GM19468 (cell line): ENCODE measurements at regions not wholly inside any gene's neighbourhood (a gene's known extent, or its start where the extent isn't known, plus 50 kb on each side); places are given as distances from the start of the nearest gene placed in this dataset.

Source experiments
- ATAC-seq: cut with Tn5 transposase; IDR thresholded peaks from one replicate; pipeline ENCODE4 v1.9.1; 2021; ENCODE audit warnings: mild to moderate bottlenecking, moderate library complexity, moderate number of reproducible peaks; ENCODE audit not compliant: unreplicated experiment; ENCODE audit errors: extremely low read depth

DNA sequence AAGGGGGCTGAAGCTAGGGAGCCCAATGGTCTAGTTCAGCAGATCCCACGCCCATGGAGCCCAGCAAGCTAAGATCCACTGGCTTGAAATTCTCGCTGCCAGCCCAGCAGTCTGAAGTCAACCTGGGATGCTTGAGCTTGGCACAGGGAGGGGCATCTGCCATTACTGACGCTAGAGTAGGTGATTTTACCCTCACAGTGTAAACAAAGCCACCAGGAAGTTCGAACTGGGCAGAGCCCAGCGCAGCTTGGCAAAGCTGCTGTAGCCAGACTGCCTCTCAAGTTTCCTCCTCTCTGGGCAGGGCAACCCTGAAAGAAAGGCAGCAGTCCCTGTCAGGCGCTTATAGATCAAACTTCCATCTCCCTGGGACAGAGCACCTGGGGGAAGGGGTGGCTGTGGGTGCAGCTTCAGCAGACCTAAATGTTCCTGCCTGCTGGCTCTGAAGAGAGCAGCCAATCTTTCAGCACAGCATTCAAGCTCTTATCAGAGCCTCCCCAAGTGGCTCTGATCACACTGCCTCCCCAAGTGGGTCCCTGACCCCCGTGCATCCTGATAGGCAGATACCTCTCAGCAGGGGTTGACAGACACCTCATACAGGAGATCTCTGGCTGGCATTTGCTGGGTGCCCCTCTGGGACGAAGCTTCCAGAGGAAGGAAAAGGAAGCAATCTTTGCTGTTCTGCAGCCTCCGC, 167.8 kb downstream of the CCDC71L start:
- ATAC-seq = no peak

DNA sequence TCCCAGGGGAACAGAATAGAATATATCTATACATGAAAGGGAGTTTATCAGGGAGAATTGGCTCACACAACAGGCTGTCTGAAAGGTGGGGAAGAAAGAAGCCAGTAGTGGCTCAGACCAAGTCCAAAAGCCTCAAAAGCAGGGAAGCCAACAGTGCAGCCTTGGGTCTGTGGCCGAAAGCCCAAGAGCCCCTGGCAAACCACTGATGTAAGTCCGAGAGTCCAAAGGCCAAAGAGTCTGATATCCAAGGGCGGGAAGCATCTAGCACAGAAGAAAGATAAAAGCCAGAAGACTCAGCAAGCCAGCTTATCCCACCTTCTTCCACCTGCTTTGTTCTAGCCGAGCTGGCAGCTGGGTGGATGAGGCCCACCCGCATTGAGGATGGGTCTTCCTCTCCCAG, 172.5 kb downstream of the CCDC71L start:
- no peak for ATAC-seq

GRCh38 chr7:106487892-106488291, 173.1 kb downstream of the CCDC71L start:
- ATAC-seq = no peak

GRCh38 chr7:106486331-106486730, 174.6 kb downstream of the CCDC71L start:
- no peak for ATAC-seq

DNA sequence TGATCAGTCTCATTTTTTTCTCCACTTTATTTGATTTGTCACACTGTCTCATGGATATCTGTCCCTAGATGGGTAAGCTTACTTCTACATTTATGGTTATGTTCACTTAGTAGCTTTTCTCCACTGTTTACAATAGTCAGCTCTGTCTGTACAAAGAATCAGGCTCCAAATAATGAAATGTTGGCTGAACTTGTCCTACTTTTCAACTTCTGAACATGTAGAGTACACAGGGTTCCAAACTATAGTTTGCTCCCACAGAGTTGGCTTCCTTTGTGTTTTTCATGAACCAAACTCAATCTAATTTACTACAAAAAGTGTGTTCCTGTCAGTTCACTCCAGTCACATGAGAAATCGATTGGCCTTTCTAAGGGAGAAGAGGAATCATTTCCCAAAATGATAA, 175.0 kb downstream of the CCDC71L start:
- no peak for ATAC-seq

DNA sequence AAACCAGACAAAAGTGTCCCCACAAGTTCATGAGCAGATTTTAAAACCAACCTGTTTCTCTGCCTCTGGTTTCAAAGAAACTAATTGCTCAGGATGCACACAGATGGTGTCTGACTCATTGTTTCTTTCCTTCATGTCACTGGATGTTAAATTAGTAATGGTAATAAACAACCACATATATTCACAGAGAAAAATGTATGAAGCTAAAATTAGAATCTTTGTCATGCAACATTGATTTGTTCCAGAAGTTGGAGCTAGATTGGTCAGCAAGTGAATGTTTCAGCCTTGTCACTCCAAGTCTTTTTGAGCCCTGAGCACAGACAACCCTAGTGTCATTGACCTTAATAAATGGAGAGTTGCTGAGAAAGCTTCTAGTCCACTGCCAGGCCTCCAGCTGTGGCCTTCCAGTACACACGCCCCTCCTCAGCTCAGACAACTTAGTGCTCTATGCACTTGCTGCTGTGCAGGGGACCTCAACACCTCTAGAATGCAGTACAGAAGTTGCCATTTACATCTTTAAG, 175.9 kb downstream of the CCDC71L start:
- no peak for ATAC-seq

DNA sequence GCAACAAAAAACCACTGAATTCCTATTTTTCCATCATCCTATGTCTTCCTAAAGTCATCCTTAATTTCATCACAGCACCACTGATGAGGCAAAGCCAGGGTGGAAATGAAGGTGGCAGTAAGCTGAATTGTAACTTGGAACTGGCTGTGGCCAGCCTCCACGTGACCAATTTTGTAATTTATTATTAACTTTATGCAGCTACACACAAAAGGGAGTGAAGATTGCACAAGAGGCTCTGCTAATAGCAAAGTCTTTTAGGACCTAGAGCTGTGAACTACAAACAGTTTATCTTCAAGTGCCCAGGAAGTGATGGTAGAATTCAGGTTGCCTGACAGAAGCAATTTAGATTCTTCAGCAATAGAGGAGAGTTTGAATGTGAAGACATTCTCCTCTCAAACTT, 176.4 kb downstream of the CCDC71L start:
- no peak for ATAC-seq

- ATAC-seq = no peak
Measured at GRCh38 chr7:106482091-106482490, 178.9 kb downstream of the CCDC71L start.

DNA sequence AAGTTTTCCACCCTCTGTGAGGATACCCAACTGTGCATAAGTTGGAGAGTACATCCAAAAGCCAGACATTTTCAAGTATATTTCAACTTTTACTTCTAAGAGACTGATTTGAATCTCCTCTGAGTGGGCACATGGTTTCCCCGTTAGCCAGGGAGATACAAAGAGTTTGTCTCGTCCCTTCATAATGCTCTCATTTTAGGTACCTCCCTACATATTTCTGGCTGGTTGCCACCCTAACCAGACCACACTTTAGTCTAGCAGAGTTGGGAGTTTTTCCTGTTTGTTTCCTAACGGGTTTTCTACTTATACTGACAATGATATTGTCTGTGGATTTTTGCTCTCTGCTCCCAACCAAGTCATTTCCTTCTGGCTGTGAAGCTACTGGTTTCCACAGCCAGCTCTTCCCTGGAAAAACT, 180.3 kb downstream of the CCDC71L start:
- no peak for ATAC-seq

GRCh38 chr7:106480161-106480579, 180.8 kb downstream of the CCDC71L start:
- ATAC-seq = peak; percentile 44

DNA sequence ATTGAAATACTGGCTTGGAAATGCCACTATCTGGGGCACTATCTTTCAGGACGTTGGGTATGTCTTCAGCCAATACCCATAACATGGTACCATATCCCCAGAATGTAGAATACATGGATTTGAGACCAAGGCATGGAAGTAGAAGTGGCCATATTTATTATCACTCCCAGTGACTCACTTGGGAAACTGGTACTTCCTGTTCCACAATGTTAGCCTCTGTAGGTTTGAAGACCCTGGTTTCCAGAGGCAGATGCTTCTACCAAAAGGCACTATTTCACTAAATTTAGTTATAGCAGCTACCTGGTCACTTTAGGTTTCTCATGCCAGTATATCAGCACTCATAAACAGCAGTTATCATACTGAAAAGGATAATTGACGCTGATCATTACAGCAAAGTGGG, 184.2 kb downstream of the CCDC71L start:
- no peak for ATAC-seq

DNA sequence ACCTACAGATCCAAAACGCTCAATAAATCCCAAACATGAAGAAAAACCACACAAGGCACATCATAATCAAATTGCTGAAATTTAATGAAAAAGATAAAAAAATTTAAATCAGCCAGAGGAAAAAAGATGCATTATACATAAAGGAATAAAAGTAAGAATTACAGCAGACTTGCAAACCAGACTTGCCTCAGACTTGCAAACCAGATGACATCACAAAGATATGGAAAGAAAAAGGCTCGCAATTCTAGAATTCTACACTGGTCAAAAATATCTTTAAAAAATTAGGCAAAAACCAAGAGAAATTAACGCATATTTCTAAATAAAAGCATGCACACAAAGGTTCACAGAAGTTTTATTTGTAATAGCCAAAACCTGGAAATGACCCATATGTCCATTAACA, 188.0 kb upstream of the NAMPT start:
- no peak for ATAC-seq

GRCh38 chr7:106471686-106472440, 187.1 kb upstream of the NAMPT start:
- no peak for ATAC-seq

- no peak for ATAC-seq
Measured at GRCh38 chr7:106471021-106471420, 186.2 kb upstream of the NAMPT start.

DNA sequence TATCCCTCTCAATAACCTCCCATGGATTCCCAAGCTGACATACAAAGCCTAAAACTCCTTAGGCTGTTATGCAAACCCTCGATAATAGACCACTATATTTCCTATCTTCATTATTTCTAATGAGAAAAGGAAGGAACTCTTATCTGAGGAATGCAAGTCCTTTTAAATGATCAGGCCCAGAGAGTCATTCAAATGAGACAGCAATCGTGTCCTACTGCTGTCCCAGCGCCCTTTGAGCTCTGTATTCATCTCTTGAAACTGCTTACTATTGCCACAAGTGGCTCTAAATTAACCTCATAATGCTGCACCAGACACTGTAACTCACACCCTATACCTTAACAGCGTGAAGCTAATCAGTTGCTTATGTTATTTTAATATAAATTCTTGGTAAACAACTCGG, 182.1 kb upstream of the NAMPT start:
- no peak for ATAC-seq

DNA sequence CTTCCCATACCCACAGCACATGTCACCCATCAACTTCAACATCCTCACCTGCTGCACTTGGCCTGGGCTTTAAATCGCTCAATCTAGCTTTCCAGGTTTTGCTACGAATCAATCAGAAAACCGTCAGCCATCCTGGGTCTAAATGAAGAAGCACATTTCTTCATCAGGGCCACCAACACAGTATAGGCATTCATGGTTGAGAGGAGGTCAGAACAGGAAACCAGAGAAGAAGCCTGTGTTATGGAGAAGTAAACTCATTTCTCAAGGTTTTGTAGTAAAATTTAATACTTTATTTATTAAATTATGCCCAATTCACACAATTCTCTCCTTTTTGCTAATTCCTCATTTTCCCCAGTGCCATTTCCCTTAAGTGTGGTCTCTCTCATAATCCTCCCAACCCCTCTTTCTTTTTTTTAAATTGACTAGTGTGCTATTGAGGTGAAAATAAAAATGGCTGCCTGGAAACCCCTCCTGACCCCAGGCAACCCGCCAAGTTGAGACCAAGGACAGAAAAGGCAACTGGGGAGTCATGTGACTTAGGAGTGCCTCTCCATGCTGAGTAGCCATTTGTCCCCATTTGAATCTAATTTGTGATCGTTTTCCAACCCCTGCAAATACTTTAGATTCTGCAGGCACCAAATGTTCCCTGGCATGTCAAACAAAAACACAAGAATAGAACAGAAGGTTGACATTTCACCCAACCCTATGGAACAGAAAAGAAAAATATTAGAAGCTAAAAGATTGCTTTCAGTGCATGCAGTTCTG, 181.1 kb upstream of the NAMPT start:
- ATAC-seq = no peak

- no peak for ATAC-seq
Measured at GRCh38 chr7:106464651-106465050, 179.9 kb upstream of the NAMPT start.

- no peak for ATAC-seq
Measured at GRCh38 chr7:106463851-106464611, 179.2 kb upstream of the NAMPT start.

- no peak for ATAC-seq
Measured at GRCh38 chr7:106462914-106463482, 178.2 kb upstream of the NAMPT start.

GRCh38 chr7:106462365-106462859, 177.6 kb upstream of the NAMPT start:
- ATAC-seq = no peak
